Muscle layer of colon (tissue), 2 donors: ENCODE measurements at regions not wholly inside any gene's neighbourhood (a gene's known extent, or its start where the extent isn't known, plus 50 kb on each side); places are given as distances from the start of the nearest gene placed in this dataset.

Experiments
- H3K27ac ChIP-seq: one replicate; pipeline ENCODE4 v1.7.0; 2013; ENCODE audit warnings: low read depth, mild to moderate bottlenecking, low read length, moderate library complexity
- H3K27me3 ChIP-seq, 2 donors: one replicate each; pipeline ENCODE4 v1.7.0; 2013; ENCODE audit warnings: low read length in 2 of 2, mild to moderate bottlenecking in 2 of 2; ENCODE audit not compliant: insufficient read depth in 2 of 2, control insufficient read depth in 1 of 2
- H3K36me3 ChIP-seq: one replicate; pipeline ENCODE4 v1.7.0; 2013; ENCODE audit warnings: mild to moderate bottlenecking, low read length; ENCODE audit not compliant: insufficient read depth
- H3K4me1 ChIP-seq: one replicate; pipeline ENCODE4 v1.7.0; 2013; ENCODE audit warnings: mild to moderate bottlenecking, low read length; ENCODE audit not compliant: insufficient read depth
- H3K4me3 ChIP-seq, 2 donors: one replicate each; pipeline ENCODE4 v1.7.0; 2013; ENCODE audit warnings: low read length in 2 of 2, low read depth in 1 of 2, mild to moderate bottlenecking in 1 of 2, moderate library complexity in 1 of 2
- H3K9ac ChIP-seq: one replicate; pipeline ENCODE4 v1.7.0; 2013; ENCODE audit warnings: low read length
- H3K9me3 ChIP-seq: one replicate; pipeline ENCODE4 v1.7.0; 2013; ENCODE audit warnings: mild to moderate bottlenecking, low read length
- donor health status: abdominal sarcoma.
- donor health status: Adenocarcinoma of cecum.

DNA sequence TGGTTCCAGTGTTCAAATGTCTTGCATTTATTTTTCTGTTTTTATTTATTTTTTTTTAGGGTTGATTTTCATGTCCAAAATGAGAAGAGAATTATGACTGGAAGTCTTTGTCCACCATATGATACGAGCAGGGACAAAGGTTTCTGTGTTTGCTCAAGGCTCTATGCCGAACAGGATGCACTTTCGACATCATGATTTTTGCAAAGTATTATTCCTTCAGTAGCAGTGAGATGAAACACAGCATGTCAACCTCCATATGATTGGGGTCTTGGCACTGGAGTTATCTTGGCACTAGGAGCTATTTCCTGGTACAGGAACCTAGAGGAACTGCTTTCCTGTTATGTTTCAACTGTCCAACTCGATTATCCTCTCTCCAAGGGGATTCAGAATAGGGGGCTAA, 72.6 kb downstream of the UCHL1 start:
- Histone ChIP-seq H3K4me1 (peaks cover 8% of the 10 kb centered on the region), H3K36me3 (no peaks in the 10 kb centered on the region), H3K9me3 (no peaks in the 10 kb centered on the region), H3K9ac (no peak overlapping the region), H3K27me3 (no peaks in the 10 kb centered on the region), H3K4me3 (no peak overlapping the region), H3K27ac (no peak overlapping the region)

DNA sequence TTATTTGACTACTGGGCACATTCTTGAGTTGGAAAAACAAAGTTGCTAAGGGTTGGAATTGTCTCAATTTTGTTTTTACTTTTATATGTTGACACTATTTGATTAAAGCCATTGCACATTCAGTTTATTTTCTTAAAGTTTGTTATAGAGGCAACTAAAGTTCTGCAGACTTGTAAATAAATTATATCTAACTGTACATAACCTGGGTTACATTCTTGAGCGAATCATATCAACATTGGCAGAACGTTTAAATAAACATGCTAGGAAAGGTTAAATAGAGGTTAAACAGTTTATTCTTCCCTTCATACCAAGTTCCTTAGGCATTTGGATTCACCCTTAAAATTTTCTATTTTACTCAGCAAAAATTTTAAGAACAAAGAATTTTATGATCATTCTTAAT, 74.5 kb downstream of the UCHL1 start:
- H3K4me1 ChIP-seq: peaks cover 8% of the 10 kb centered on the region

DNA sequence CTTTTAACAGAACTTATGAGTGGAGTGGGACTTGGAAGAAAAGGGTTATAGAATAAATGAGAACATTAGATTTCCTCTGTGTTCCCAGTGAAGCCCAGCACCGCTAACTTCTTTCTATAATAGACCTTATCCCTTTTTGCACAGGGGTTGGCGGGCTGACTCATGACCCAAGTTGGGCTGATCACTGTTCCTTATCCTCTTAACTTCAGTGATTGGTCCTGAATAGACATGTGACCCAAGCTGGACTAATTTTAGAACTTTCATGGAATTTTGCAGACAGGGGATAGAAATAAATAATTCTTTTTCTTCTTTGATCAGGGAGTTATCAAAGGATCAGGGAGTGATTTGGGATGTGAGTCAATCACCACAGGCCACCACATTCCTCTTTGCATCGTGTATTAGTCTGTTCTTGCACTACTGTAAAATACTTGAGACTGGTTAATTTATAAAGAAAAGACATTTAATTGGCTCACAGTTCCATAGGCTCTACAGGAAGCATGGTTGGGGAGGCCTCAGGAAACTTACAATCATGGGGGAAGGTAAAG, 75.9 kb downstream of the UCHL1 start:
- Histone ChIP-seq H3K27me3 (no peaks in the 10 kb centered on the region), H3K9ac (no peak overlapping the region), H3K4me3 (no peak overlapping the region), H3K4me1 (peaks cover 8% of the 10 kb centered on the region), H3K36me3 (no peaks in the 10 kb centered on the region), H3K9me3 (no peaks in the 10 kb centered on the region), H3K27ac (no peak overlapping the region)

More for the DNA sequence above, 74.5 kb downstream of the UCHL1 start:
- no peak overlapping the region for H3K4me3 ChIP-seq
- H3K27ac ChIP-seq: no peak overlapping the region
- no peak overlapping the region for H3K9ac ChIP-seq
- no peaks in the 10 kb centered on the region for H3K9me3 ChIP-seq
- H3K36me3 ChIP-seq: no peaks in the 10 kb centered on the region
- H3K27me3 ChIP-seq: no peaks in the 10 kb centered on the region

- no peak overlapping the region for H3K9ac ChIP-seq
- H3K27me3 ChIP-seq: no peaks in the 10 kb centered on the region
- H3K36me3 ChIP-seq: no peaks in the 10 kb centered on the region
- H3K27ac ChIP-seq: no peak overlapping the region
- no peaks in the 10 kb centered on the region for H3K9me3 ChIP-seq
- peaks cover 8% of the 10 kb centered on the region for H3K4me1 ChIP-seq
- no peak overlapping the region for H3K4me3 ChIP-seq
Measured at GRCh38 chr4:41334182-41334581, 77.5 kb downstream of the UCHL1 start.

- Histone ChIP-seq H3K9ac (no peak overlapping the region), H3K36me3 (no peaks in the 10 kb centered on the region), H3K4me3 (no peak overlapping the region), H3K27ac (no peak overlapping the region), H3K27me3 (no peaks in the 10 kb centered on the region), H3K9me3 (no peaks in the 10 kb centered on the region), H3K4me1 (no peaks in the 10 kb centered on the region)
Measured at GRCh38 chr4:41339812-41340809, 83.4 kb downstream of the UCHL1 start.

- H3K36me3 ChIP-seq: no peaks in the 10 kb centered on the region
- H3K27me3 ChIP-seq: no peaks in the 10 kb centered on the region
- H3K4me1 ChIP-seq: no peaks in the 10 kb centered on the region
- no peak overlapping the region for H3K27ac ChIP-seq
- H3K4me3 ChIP-seq: no peak overlapping the region
- no peaks in the 10 kb centered on the region for H3K9me3 ChIP-seq
- H3K9ac ChIP-seq: no peak overlapping the region
Measured at GRCh38 chr4:41346306-41347061, 89.8 kb downstream of the UCHL1 start.

- no peaks in the 10 kb centered on the region for H3K4me1 ChIP-seq
- no peaks in the 10 kb centered on the region for H3K27me3 ChIP-seq
- no peaks in the 10 kb centered on the region for H3K36me3 ChIP-seq
- no peaks in the 10 kb centered on the region for H3K9me3 ChIP-seq
- no peak overlapping the region for H3K9ac ChIP-seq
- no peak overlapping the region for H3K27ac ChIP-seq
- no peak overlapping the region for H3K4me3 ChIP-seq
Measured at GRCh38 chr4:41349021-41349420, 92.3 kb downstream of the UCHL1 start.

GRCh38 chr4:41358647-41359421, 102.1 kb downstream of the UCHL1 start:
- H3K9ac ChIP-seq: no peak overlapping the region
- peak overlapping the region; percentile 12 for H3K27ac ChIP-seq
- no peaks in the 10 kb centered on the region for H3K27me3 ChIP-seq
- no peaks in the 10 kb centered on the region for H3K9me3 ChIP-seq
- H3K36me3 ChIP-seq: no peaks in the 10 kb centered on the region
- no peak overlapping the region for H3K4me3 ChIP-seq
- peaks cover 15% of the 10 kb centered on the region for H3K4me1 ChIP-seq

- H3K9me3 ChIP-seq: no peaks in the 10 kb centered on the region
- no peaks in the 10 kb centered on the region for H3K36me3 ChIP-seq
- no peaks in the 10 kb centered on the region for H3K27me3 ChIP-seq
- no peak overlapping the region for H3K4me3 ChIP-seq
- no peak overlapping the region for H3K9ac ChIP-seq
- H3K27ac ChIP-seq: peak overlapping the region; percentile 12
- H3K4me1 ChIP-seq: peaks cover 17% of the 10 kb centered on the region
Measured at GRCh38 chr4:41359422-41359775, 102.7 kb downstream of the UCHL1 start.

- Histone ChIP-seq H3K9ac (no peak overlapping the region), H3K4me1 (peaks cover 17% of the 10 kb centered on the region), H3K27me3 (no peaks in the 10 kb centered on the region), H3K36me3 (no peaks in the 10 kb centered on the region), H3K27ac (peak overlapping the region; percentile 27), H3K9me3 (no peaks in the 10 kb centered on the region), H3K4me3 (peak overlapping the region; percentile 52 to 75)
Measured at GRCh38 chr4:41359836-41360213, 103.1 kb downstream of the UCHL1 start.
